H9 (cell line): ENCODE measurements at regions not wholly inside any gene's neighbourhood (a gene's known extent, or its start where the extent isn't known, plus 50 kb on each side); places are given as distances from the start of the nearest gene placed in this dataset.

Experiments
- DNase-seq: peaks from one replicate; pipeline ENCODE4 v3.0.0-alpha.2; 2017
- H2AFZ ChIP-seq: one replicate; pipeline ENCODE4 v1.6.1; 2013; ENCODE audit warnings: mild to moderate bottlenecking, low read length, control low read depth, moderate library complexity
- H2AK5ac ChIP-seq: 2 replicates; pipeline ENCODE4 v1.6.1; 2013; ENCODE audit warnings: low read length, control low read depth, mixed read lengths; ENCODE audit not compliant: insufficient read length
- H2BK120ac ChIP-seq: one replicate; pipeline ENCODE4 v1.6.1; 2013; ENCODE audit warnings: low read depth, mild to moderate bottlenecking, low read length, control low read depth, inconsistent platforms; ENCODE audit not compliant: poor library complexity, severe bottlenecking
- H2BK12ac ChIP-seq: 2 replicates; pipeline ENCODE4 v1.6.1; 2013; ENCODE audit warnings: low read length, control low read depth, mixed read lengths, low read depth; ENCODE audit not compliant: insufficient read length
- H2BK15ac ChIP-seq: 2 replicates; pipeline ENCODE4 v1.6.1; 2013; ENCODE audit warnings: low read depth, low read length, control low read depth
- H2BK20ac ChIP-seq: one replicate; pipeline ENCODE4 v1.6.1; 2013; ENCODE audit warnings: low read depth, mild to moderate bottlenecking, low read length, control low read depth, inconsistent platforms; ENCODE audit not compliant: poor library complexity, severe bottlenecking
- H2BK5ac ChIP-seq: 2 replicates; pipeline ENCODE4 v1.6.1; 2013; ENCODE audit warnings: low read length, control low read depth, mixed read lengths; ENCODE audit not compliant: insufficient read length
- H3K14ac ChIP-seq: 2 replicates; pipeline ENCODE4 v1.6.1; 2013; ENCODE audit warnings: low read length, control low read depth; ENCODE audit not compliant: insufficient read depth
- H3K18ac ChIP-seq: 2 replicates; pipeline ENCODE4 v1.6.1; 2013; ENCODE audit warnings: low read depth, mild to moderate bottlenecking, mixed read lengths, low read length, control low read depth; ENCODE audit not compliant: insufficient read length
- H3K23ac ChIP-seq: 2 replicates; pipeline ENCODE4 v1.6.1; 2013; ENCODE audit warnings: low read length, control low read depth, mixed read lengths, low read depth; ENCODE audit not compliant: insufficient read length
- H3K23me2 ChIP-seq: 2 replicates; pipeline ENCODE4 v1.6.1; 2013; ENCODE audit warnings: low read depth, mild to moderate bottlenecking, mixed read lengths, low read length, control low read depth; ENCODE audit not compliant: insufficient read length, poor library complexity, severe bottlenecking
- H3K27ac ChIP-seq: 2 replicates; pipeline ENCODE4 v1.5.1; 2013; ENCODE audit warnings: low read length, control low read depth, mixed read lengths, low read depth; ENCODE audit not compliant: insufficient read length
- H3K27me3 ChIP-seq: 2 replicates; pipeline ENCODE4 v1.6.1; 2013; ENCODE audit warnings: low read length, control low read depth, inconsistent platforms; ENCODE audit not compliant: insufficient read depth
- H3K4ac ChIP-seq: 2 replicates; pipeline ENCODE4 v1.6.1; 2013; ENCODE audit warnings: low read depth, mild to moderate bottlenecking, control low read depth, inconsistent platforms, low read length, moderate library complexity
- H3K4me1 ChIP-seq: 2 replicates; pipeline ENCODE4 v1.6.1; 2013; ENCODE audit warnings: low read length, control low read depth, inconsistent platforms; ENCODE audit not compliant: insufficient read depth
- H3K4me2 ChIP-seq: 2 replicates; pipeline ENCODE4 v1.6.1; 2013; ENCODE audit warnings: low read length, control low read depth, mixed read lengths; ENCODE audit not compliant: insufficient read length, insufficient read depth
- H3K56ac ChIP-seq: 2 replicates; pipeline ENCODE4 v1.6.1; 2013; ENCODE audit warnings: low read depth, mild to moderate bottlenecking, mixed read lengths, low read length, control low read depth; ENCODE audit not compliant: insufficient read length
- H3K79me1 ChIP-seq: 2 replicates; pipeline ENCODE4 v1.6.1; 2013; ENCODE audit warnings: low read depth, mild to moderate bottlenecking, moderate library complexity, low read length, control low read depth, inconsistent platforms; ENCODE audit not compliant: insufficient read depth, poor library complexity, severe bottlenecking
- H3K79me2 ChIP-seq: 2 replicates; pipeline ENCODE4 v1.6.1; 2013; ENCODE audit warnings: low read length, control low read depth, inconsistent platforms; ENCODE audit not compliant: insufficient read depth
- H3K9ac ChIP-seq: 2 replicates; pipeline ENCODE4 v1.6.1; 2013; ENCODE audit warnings: low read length, control low read depth, mixed read lengths; ENCODE audit not compliant: insufficient read length; ENCODE audit errors: extremely low read depth
- H3K9me3 ChIP-seq: one replicate; pipeline ENCODE4 v1.6.1; 2013; ENCODE audit warnings: low read depth, low read length, inconsistent platforms; ENCODE audit not compliant: control insufficient read depth
- H3T11ph ChIP-seq: one replicate; pipeline ENCODE4 v1.6.1; 2013; ENCODE audit warnings: mild to moderate bottlenecking, low read length, control low read depth, inconsistent platforms
- H4K20me1 ChIP-seq: one replicate; pipeline ENCODE4 v1.6.1; 2013; ENCODE audit not compliant: control insufficient read depth, insufficient read length, insufficient read depth
- H4K5ac ChIP-seq: 2 replicates; pipeline ENCODE4 v1.6.1; 2013; ENCODE audit warnings: low read depth, mild to moderate bottlenecking, mixed read lengths, low read length, control low read depth; ENCODE audit not compliant: insufficient read length
- H4K8ac ChIP-seq: replicated peaks from 2 replicates; pipeline ENCODE4 v1.6.1; 2013; ENCODE audit warnings: low read length, control low read depth, mixed read lengths, low read depth; ENCODE audit not compliant: insufficient read length
- H4K91ac ChIP-seq: 2 replicates; pipeline ENCODE4 v1.6.1; 2013; ENCODE audit warnings: low read depth, mild to moderate bottlenecking, moderate library complexity, mixed read lengths, low read length, control low read depth; ENCODE audit not compliant: insufficient read length
- H3K27ac Mint-ChIP-seq, 3 experiments: 2 replicates in 2 of 3; 3 replicates in 1 of 3; pipeline ENCODE4 v1.8.0; 2020 to 2021; ENCODE audit warnings: mixed read lengths in 3 of 3, mild to moderate bottlenecking in 1 of 3, moderate library complexity in 1 of 3
- H3K27me3 Mint-ChIP-seq: 2 replicates; pipeline ENCODE4 v1.8.0; 2021; ENCODE audit warnings: low read depth, mild to moderate bottlenecking, moderate library complexity, mixed read lengths
- H3K36me3 Mint-ChIP-seq, 3 experiments: 2 replicates in 2 of 3; 3 replicates in 1 of 3; pipeline ENCODE4 v1.8.0; 2020 to 2021; ENCODE audit warnings: low read depth in 3 of 3, mixed read lengths in 3 of 3; ENCODE audit not compliant: insufficient read depth in 1 of 3
- H3K4me1 Mint-ChIP-seq, 2 experiments: 2 replicates each; pipeline ENCODE4 v1.8.0; 2020; ENCODE audit warnings: mixed read lengths in 2 of 2
- H3K4me3 Mint-ChIP-seq, 2 experiments: 2 replicates in 1 of 2; 3 replicates in 1 of 2; pipeline ENCODE4 v1.8.0; 2020 to 2021; ENCODE audit warnings: mild to moderate bottlenecking in 2 of 2, mixed read lengths in 2 of 2, moderate library complexity in 1 of 2
- H3K9me3 Mint-ChIP-seq, 2 experiments: 2 replicates in 1 of 2; 3 replicates in 1 of 2; pipeline ENCODE4 v1.8.0; 2020; ENCODE audit warnings: mild to moderate bottlenecking in 2 of 2, mixed read lengths in 2 of 2, moderate library complexity in 1 of 2
- WGBS: extraction: QIAGEN DNeasy Blood & Tissue Kit; methylation state at CpG from one replicate; pipeline ENCODE4 v1.1.7; 2013; ENCODE audit warnings: missing lambda C conversion rate, low lambda C conversion rate, mixed read lengths; ENCODE audit not compliant: insufficient read length; ENCODE audit errors: extremely low coverage; 5-methylcytosine and 5-hydroxymethylcytosine counted together
- TF ChIP-seq, protein P1 (sequence below): fragments of 200-600 bp; sonication (generic); conservative IDR thresholded peaks from 3 replicates; pipeline ENCODE4 v1.8.0; 2021; ENCODE audit warnings: antibody characterized with exemption, mild to moderate bottlenecking

DNA sequence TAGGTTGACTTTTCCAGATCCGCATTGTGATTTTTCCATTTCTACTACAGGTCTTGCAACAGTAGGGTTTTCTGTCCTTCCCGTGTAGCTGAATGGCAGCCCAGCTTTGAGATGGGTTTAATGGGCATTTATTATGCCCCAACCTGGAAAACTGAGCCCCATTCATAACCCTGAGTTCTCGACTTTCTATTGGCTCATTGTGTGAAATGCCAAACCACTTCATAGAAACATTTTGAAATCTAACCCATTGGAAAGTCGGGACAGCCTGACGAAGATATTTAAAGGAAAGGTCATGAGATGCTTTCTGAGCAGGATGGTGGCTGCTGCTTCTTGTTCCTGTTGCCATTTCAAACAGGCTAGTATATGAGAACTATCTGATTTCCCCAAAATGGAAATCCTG, 203.5 kb downstream of the ZFP36L2 start:
- H3K36me3 Mint-ChIP-seq: peaks cover 0 to 8% (median 5%) of the 10 kb centered on the region in 3 experiments; a peak in 5 of 7 replicates
- Histone ChIP-seq H3K79me2 (no peaks in the 10 kb centered on the region), H4K20me1 (no peaks in the 10 kb centered on the region), H3K23ac (no peak overlapping the region), H4K91ac (no peak overlapping the region), H4K8ac (no peak overlapping the region), H2AFZ (no peak overlapping the region), H3K27ac (no peak overlapping the region), H3K18ac (no peak overlapping the region), H2BK120ac (no peak overlapping the region), H3K4me2 (no peak overlapping the region), H3K27me3 (no peaks in the 10 kb centered on the region), H3K56ac (no peak overlapping the region), H2AK5ac (no peak overlapping the region), H3K9ac (no peak overlapping the region), H3K4me1 (no peaks in the 10 kb centered on the region; the same call in 1 of the 2 replicates), H3K4ac (no peak overlapping the region), H3T11ph (no peak overlapping the region), H2BK5ac (no peak overlapping the region), H3K14ac (no peak overlapping the region), H3K23me2 (no peaks in the 10 kb centered on the region), H2BK20ac (no peak overlapping the region), H3K79me1 (no peaks in the 10 kb centered on the region), H3K9me3 (no peaks in the 10 kb centered on the region), H2BK12ac (no peak overlapping the region), H4K5ac (no peak overlapping the region), H2BK15ac (no peak overlapping the region)
- H3K4me3 Mint-ChIP-seq: no peak overlapping the region
- H3K9me3 Mint-ChIP-seq: peaks cover 17 to 20% of the 10 kb centered on the region in 2 experiments
- DNase-seq: no peak
- WGBS: no CpG with 5 or more reads among the region's 5 CpGs
- H3K27ac Mint-ChIP-seq: no peak overlapping the region
- H3K4me1 Mint-ChIP-seq: peaks cover 16 to 19% of the 10 kb centered on the region in 2 experiments
- H3K27me3 Mint-ChIP-seq: peaks cover 4% of the 10 kb centered on the region
- TF ChIP-seq, protein P1, sequence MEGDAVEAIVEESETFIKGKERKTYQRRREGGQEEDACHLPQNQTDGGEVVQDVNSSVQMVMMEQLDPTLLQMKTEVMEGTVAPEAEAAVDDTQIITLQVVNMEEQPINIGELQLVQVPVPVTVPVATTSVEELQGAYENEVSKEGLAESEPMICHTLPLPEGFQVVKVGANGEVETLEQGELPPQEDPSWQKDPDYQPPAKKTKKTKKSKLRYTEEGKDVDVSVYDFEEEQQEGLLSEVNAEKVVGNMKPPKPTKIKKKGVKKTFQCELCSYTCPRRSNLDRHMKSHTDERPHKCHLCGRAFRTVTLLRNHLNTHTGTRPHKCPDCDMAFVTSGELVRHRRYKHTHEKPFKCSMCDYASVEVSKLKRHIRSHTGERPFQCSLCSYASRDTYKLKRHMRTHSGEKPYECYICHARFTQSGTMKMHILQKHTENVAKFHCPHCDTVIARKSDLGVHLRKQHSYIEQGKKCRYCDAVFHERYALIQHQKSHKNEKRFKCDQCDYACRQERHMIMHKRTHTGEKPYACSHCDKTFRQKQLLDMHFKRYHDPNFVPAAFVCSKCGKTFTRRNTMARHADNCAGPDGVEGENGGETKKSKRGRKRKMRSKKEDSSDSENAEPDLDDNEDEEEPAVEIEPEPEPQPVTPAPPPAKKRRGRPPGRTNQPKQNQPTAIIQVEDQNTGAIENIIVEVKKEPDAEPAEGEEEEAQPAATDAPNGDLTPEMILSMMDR: no peak
